Ovary (tissue), 3 donors: ENCODE measurements at regions not wholly inside any gene's neighbourhood (a gene's known extent, or its start where the extent isn't known, plus 50 kb on each side); places are given as distances from the start of the nearest gene placed in this dataset.

ENCODE experiments used
- CTCF ChIP-seq, 3 donors: fragments of 450-650 bp in 2 of 3; fragments of 200-600 bp in 1 of 3; IDR thresholded peaks; one replicate each; pipeline versions ENCODE4 v1.5.1 to v1.8.0; 2016 to 2022; ENCODE audit warnings: antibody characterized with exemption in 3 of 3, mild to moderate bottlenecking in 1 of 3
- EP300 ChIP-seq: sonication (generic); formaldehyde crosslinking; IDR thresholded peaks from one replicate; pipeline ENCODE4 v1.6.1; 2017; ENCODE audit warnings: antibody characterized with exemption
- POLR2A ChIP-seq: fragments of 450-650 bp; IDR thresholded peaks from one replicate; pipeline ENCODE4 v1.6.1; 2017; ENCODE audit warnings: antibody characterized with exemption, mild to moderate bottlenecking, moderate library complexity
- donor health status: DM: no; HTN: no; CAD: no.

DNA sequence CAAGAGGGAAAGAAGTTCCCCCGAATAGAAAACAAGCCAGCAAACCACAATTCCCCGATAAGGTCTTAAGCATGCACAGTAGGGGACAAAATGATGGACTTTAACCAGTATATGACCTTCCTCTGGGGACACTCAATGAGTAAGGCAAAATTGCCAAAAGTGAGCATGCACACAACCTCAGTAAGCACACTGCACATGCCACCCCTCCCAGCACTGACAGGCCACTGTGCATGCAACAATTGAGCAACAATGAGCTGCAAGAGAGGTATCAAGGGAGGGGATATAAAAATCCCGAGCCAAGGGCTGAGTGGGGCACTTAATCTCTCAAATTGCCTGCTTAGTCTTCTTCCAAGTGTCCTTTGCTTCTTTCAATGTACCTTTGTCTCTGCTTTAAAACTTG, 935.8 kb upstream of the SLC39A10 start:
- no peak for TF ChIP-seq CTCF (IDR thresholded peaks at IDR 0.05)
- TF ChIP-seq POLR2A: no peak
- TF ChIP-seq EP300: no peak
